Adrenal gland (tissue), 9 donors: ENCODE measurements at regions not wholly inside any gene's neighbourhood (a gene's known extent, or its start where the extent isn't known, plus 50 kb on each side); places are given as distances from the start of the nearest gene placed in this dataset.

Experiments
- DNase-seq, 7 donors: peaks; one replicate each; pipeline ENCODE4 v3.0.0-alpha.2; 2019 to 2020
- H3K27ac ChIP-seq, 5 donors: fragments of 200-600 bp; sonication (generic) in 4 of 5; 1 replicate in 3 of 5; 2 replicates in 2 of 5; pipeline versions ENCODE4 v1.5.1 to v1.8.0; 2016 to 2020; ENCODE audit warnings: mild to moderate bottlenecking in 1 of 5
- H3K27me3 ChIP-seq: fragments of 200-600 bp; 2 replicates; pipeline ENCODE4 v1.8.0; 2021
- H3K36me3 ChIP-seq, 2 donors: fragments of 200-600 bp; replicated peaks in 1 of 2; 1 replicate in 1 of 2; 2 replicates in 1 of 2; pipeline versions ENCODE4 v1.5.1 to v1.8.0; 2018 to 2022
- H3K4me1 ChIP-seq, 2 donors: fragments of 200-600 bp; replicated peaks in 1 of 2; 1 replicate in 1 of 2; 2 replicates in 1 of 2; pipeline versions ENCODE4 v1.5.1 to v1.8.0; 2018 to 2021
- H3K4me3 ChIP-seq, 4 donors: fragments of 200-600 bp; sonication (generic) in 3 of 4; one replicate each; pipeline ENCODE4 v1.5.1; 2016 to 2018
- H3K9me3 ChIP-seq, 3 donors: fragments of 200-600 bp; sonication (generic) in 1 of 3; replicated peaks in 1 of 3; 1 replicate in 2 of 3; 2 replicates in 1 of 3; pipeline versions ENCODE4 v1.5.1 to v1.8.0; 2016 to 2021
- CTCF ChIP-seq, 6 experiments: fragments of 450-650 bp in 4 of 6; fragments of 200-600 bp in 2 of 6; sonication (generic) in 1 of 6; IDR thresholded peaks; 1 replicate in 5 of 6; 2 replicates in 1 of 6; pipeline versions ENCODE4 v1.5.1 to v1.8.0; 2016 to 2021; ENCODE audit warnings: antibody characterized with exemption in 6 of 6, mild to moderate bottlenecking in 2 of 6, moderate library complexity in 1 of 6
- POLR2A ChIP-seq, 2 donors: fragments of 450-650 bp; IDR thresholded peaks; one replicate each; pipeline ENCODE4 v1.6.1; 2017; ENCODE audit warnings: antibody characterized with exemption in 2 of 2, mild to moderate bottlenecking in 2 of 2, moderate library complexity in 1 of 2
- WGBS, 4 donors: extraction: QIAGEN DNeasy Blood & Tissue Kit in 2 of 4; methylation state at CpG; one replicate each; pipeline versions ENCODE4 v1.1.5 to v1.1.7; 2013 to 2017; 5-methylcytosine and 5-hydroxymethylcytosine counted together
- intact Hi-C, 2 donors: fragments of 100-400 bp; cut with DNase I; formaldehyde crosslinking; loops; one replicate each; pipeline versions ENCODE4 v1.14.1 to v1.15.0; 2022 to 2023
- donor health status: healthy with polysubstance abuse.
- donor health status: Bipolar disorder and iron deficiency.
- donor health status: DM: yes; HTN: yes; CAD: no.
- donor health status: DM: no; HTN: no; CAD: no.
- donor health status: DM: no; HTN: no; CAD: no.

DNA sequence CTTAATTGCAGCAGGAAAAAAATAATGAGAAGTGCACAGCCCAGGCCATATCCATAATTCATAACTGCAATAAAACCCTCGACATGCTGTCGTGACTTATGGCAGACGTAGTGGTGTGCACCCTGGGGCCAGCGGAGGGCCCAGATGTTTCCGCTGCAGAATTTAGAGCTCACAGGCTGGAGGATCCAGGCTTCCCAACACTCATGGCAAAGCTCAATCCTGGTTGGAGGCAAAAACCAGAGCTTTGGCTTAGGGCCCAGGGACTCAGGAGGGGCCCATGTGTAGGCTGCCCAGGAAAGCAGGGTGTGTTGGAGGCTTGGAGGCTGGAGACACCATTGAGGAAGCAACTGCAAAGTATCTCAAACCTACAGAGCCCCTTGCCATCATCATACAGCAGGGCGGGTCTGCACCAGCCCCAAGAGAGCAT, 68.7 kb downstream of the SERPINA3 start:
- no peaks in the 10 kb centered on the region for H3K4me1 ChIP-seq
- TF ChIP-seq POLR2A (IDR thresholded peaks at IDR 0.05) (no peak), CTCF (IDR thresholded peaks at IDR 0.05) (no peak)
- 66 to 80% (median 77%) methylated on average over 6 of the region's 6 CpGs for WGBS, 4 donors

DNA sequence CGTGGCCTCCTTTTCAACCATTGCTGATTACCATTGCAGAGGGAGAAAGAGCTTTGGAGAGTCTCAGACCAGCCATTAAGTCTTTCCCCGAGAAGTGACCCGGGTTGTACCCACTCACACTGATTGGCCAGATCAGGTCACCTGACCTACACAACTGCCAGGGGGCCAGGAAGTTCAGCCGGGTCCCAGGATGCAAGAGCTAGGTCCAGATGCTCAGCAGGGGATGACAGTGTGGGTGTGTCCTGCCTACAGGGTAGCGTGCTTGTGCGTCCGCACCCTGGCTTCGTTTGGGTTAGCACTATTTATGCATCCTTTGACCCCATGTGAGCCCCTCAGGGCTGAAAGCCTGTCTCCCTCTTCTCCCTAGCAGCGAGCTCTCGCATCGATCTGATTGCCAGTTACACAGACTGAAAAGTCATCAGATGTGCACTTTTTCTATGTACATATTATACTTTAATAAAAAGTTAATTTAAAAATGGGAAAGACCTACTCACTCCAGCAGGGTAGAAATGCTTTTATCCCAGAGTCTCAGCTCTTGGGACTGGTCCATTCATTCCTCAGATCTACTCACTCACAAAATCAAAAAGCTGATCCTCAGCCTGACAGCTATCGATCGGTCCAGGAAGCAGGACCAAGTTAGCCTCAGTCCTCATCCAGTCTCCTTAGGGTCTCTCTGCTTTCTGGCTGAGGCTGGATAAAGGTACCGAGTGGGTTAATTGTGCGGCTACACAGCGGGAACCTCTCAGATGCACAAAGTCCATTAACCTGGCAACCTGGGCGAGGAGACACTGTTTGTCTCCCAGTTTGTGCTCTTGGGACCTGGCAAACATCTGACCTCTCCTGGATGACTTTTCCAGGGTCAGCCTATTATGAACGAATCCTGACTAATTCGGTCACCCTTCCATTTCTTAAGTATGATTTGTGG, 68.0 kb downstream of the SERPINA3 start:
- H3K4me3 ChIP-seq: no peak overlapping the region
- H3K9me3 ChIP-seq: no peaks in the 10 kb centered on the region
- intact Hi-C loops: loop anchor here in 1 of 2 donors (10.0 kb wide), 3 partner anchors 135 to 515 kb away; no protein-coding TSS in a partner anchor
- no peaks in the 10 kb centered on the region for H3K36me3 ChIP-seq
- H3K4me1 ChIP-seq: no peaks in the 10 kb centered on the region
- H3K27me3 ChIP-seq: no peaks in the 10 kb centered on the region
- TF ChIP-seq CTCF (IDR thresholded peaks at IDR 0.05) (no peak), POLR2A (IDR thresholded peaks at IDR 0.05) (no peak)
- WGBS, 4 donors: 68 to 76% (median 73%) methylated on average over 19 of the region's 19 CpGs
- DNase-seq: peak in 1 of 7 donors; percentile 47
- no peak overlapping the region for H3K27ac ChIP-seq

More for the DNA sequence above, 68.7 kb downstream of the SERPINA3 start:
- H3K27me3 ChIP-seq: no peaks in the 10 kb centered on the region
- H3K4me3 ChIP-seq: no peak overlapping the region
- no peaks in the 10 kb centered on the region for H3K9me3 ChIP-seq
- no peak overlapping the region for H3K27ac ChIP-seq
- intact Hi-C loops: loop anchor here in 1 of 2 donors (10.0 kb wide), 3 partner anchors 136 to 514 kb away; no protein-coding TSS in a partner anchor
- H3K36me3 ChIP-seq: no peaks in the 10 kb centered on the region
- DNase-seq: peak in 1 of 7 donors; percentile 39

GRCh38 chr14:94679106-94679810, 67.1 kb downstream of the SERPINA3 start:
- intact Hi-C loops: no loop called here
- Histone ChIP-seq H3K4me1 (no peaks in the 10 kb centered on the region), H3K36me3 (no peaks in the 10 kb centered on the region), H3K27me3 (no peaks in the 10 kb centered on the region), H3K4me3 (no peak overlapping the region), H3K27ac (no peak overlapping the region), H3K9me3 (no peaks in the 10 kb centered on the region)
- 65 to 88% (median 84%) methylated on average over 9 of the region's 9 CpGs for WGBS, 4 donors
- DNase-seq: peak in 1 of 7 donors; percentile 47
- no peak for TF ChIP-seq POLR2A (IDR thresholded peaks at IDR 0.05)
- no peak for TF ChIP-seq CTCF (IDR thresholded peaks at IDR 0.05)

DNA sequence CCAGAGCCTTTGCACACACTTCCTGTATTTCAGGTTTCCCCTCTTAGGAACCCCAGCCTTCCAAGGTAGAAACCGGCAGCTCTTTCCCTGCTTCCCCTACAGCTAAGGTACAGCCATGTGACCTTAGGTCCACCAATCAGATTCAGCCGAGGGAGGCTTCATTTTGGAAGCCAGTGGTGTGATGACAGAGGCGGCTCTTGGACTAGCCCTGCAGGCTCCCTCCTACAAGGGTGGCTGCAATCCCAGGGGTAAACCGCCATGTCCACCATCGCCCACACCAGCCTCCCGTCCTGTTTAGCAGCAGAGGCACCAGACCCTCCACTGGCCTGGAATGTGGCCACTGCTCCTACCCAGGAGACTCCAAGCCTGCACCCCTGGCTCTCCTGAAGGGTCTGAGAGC, 65.6 kb downstream of the SERPINA3 start:
- Histone ChIP-seq H3K27ac (no peak overlapping the region), H3K4me3 (no peak overlapping the region), H3K36me3 (no peaks in the 10 kb centered on the region), H3K4me1 (no peaks in the 10 kb centered on the region), H3K27me3 (no peaks in the 10 kb centered on the region), H3K9me3 (no peaks in the 10 kb centered on the region)
- DNase-seq: peak in 1 of 7 donors; percentile 36
- intact Hi-C loops: no loop called here
- TF ChIP-seq CTCF (IDR thresholded peaks at IDR 0.05) (no peak), POLR2A (IDR thresholded peaks at IDR 0.05) (no peak)
- 75 to 89% (median 86%) methylated on average over 5 to 6 of the region's 6 CpGs for WGBS, 4 donors
